Neuronal stem cell (in vitro differentiated cells): ENCODE measurements at regions not wholly inside any gene's neighbourhood (a gene's known extent, or its start where the extent isn't known, plus 50 kb on each side); places are given as distances from the start of the nearest gene placed in this dataset.

Experiments used
- DNase-seq: peaks from one replicate; pipeline ENCODE4 v3.0.0-alpha.2; 2013; ENCODE audit warnings: low spot score
- H2AFZ ChIP-seq: one replicate; pipeline ENCODE4 v1.6.1; 2013; ENCODE audit warnings: mild to moderate bottlenecking, low read length, inconsistent platforms
- H2AK5ac ChIP-seq: 2 replicates; pipeline ENCODE4 v1.6.1; 2013; ENCODE audit warnings: low read depth, mild to moderate bottlenecking, inconsistent platforms, low read length, moderate library complexity, mixed read lengths
- H2BK120ac ChIP-seq: 2 replicates; pipeline ENCODE4 v1.6.1; 2013; ENCODE audit warnings: low read depth, mild to moderate bottlenecking, inconsistent platforms, low read length, moderate library complexity, mixed read lengths
- H2BK12ac ChIP-seq: one replicate; pipeline ENCODE4 v1.6.1; 2013; ENCODE audit warnings: low read length, inconsistent platforms
- H2BK15ac ChIP-seq: 2 replicates; pipeline ENCODE4 v1.6.1; 2013; ENCODE audit warnings: mild to moderate bottlenecking, low read length, inconsistent platforms, mixed read lengths
- H2BK5ac ChIP-seq: one replicate; pipeline ENCODE4 v1.6.1; 2013; ENCODE audit warnings: inconsistent platforms, mild to moderate bottlenecking, low read length, moderate library complexity
- H3K14ac ChIP-seq: one replicate; pipeline ENCODE4 v1.6.1; 2013; ENCODE audit warnings: low read length, inconsistent platforms
- H3K18ac ChIP-seq: 2 replicates; pipeline ENCODE4 v1.6.1; 2013; ENCODE audit warnings: low read length, inconsistent platforms
- H3K23ac ChIP-seq: 2 replicates; pipeline ENCODE4 v1.6.1; 2013; ENCODE audit warnings: low read depth, mild to moderate bottlenecking, mixed read lengths, low read length, inconsistent platforms; ENCODE audit not compliant: poor library complexity
- H3K27ac ChIP-seq: replicated peaks from 3 replicates; pipeline ENCODE4 v1.5.1; 2013; ENCODE audit warnings: low read length, inconsistent platforms
- H3K27me3 ChIP-seq, 3 experiments: 2 replicates each; pipeline ENCODE4 v1.6.1; 2013; ENCODE audit warnings: low read length in 3 of 3, mild to moderate bottlenecking in 2 of 3, inconsistent platforms in 1 of 3, low read depth in 1 of 3, mixed read lengths in 1 of 3, moderate library complexity in 1 of 3; ENCODE audit not compliant: control insufficient read depth in 3 of 3, insufficient read depth in 3 of 3
- H3K36me3 ChIP-seq, 2 donors: replicated peaks in 1 of 2; 2 replicates each; pipeline ENCODE4 v1.6.1; 2013; ENCODE audit warnings: low read length in 2 of 2; ENCODE audit not compliant: control insufficient read depth in 2 of 2, insufficient read depth in 2 of 2
- H3K4ac ChIP-seq: 2 replicates; pipeline ENCODE4 v1.6.1; 2013; ENCODE audit warnings: inconsistent platforms, mild to moderate bottlenecking, low read length, moderate library complexity
- H3K4me1 ChIP-seq, 2 donors: 1 replicate in 1 of 2; 2 replicates in 1 of 2; pipeline ENCODE4 v1.6.1; 2013; ENCODE audit warnings: low read length in 2 of 2, low read depth in 1 of 2; ENCODE audit not compliant: control insufficient read depth in 2 of 2, insufficient read depth in 1 of 2
- H3K4me2 ChIP-seq: one replicate; pipeline ENCODE4 v1.6.1; 2013; ENCODE audit warnings: mild to moderate bottlenecking, low read length, inconsistent platforms; ENCODE audit not compliant: insufficient read depth, poor library complexity, severe bottlenecking
- H3K4me3 ChIP-seq, 2 donors: 2 replicates each; pipeline ENCODE4 v1.5.1; 2013; ENCODE audit warnings: low read length in 2 of 2, mild to moderate bottlenecking in 2 of 2, inconsistent platforms in 1 of 2, moderate library complexity in 1 of 2
- H3K79me1 ChIP-seq: one replicate; pipeline ENCODE4 v1.6.1; 2013; ENCODE audit warnings: low read depth, mild to moderate bottlenecking, inconsistent platforms, low read length, moderate library complexity
- H3K9ac ChIP-seq: one replicate; pipeline ENCODE4 v1.6.1; 2013; ENCODE audit warnings: mild to moderate bottlenecking, low read depth, low read length, inconsistent platforms; ENCODE audit not compliant: poor library complexity
- H3K9me3 ChIP-seq, 2 donors: replicated peaks in 1 of 2; 2 replicates each; pipeline versions ENCODE3 to v1.6.1; 2013; ENCODE audit warnings: low read length in 2 of 2, mild to moderate bottlenecking in 2 of 2, inconsistent platforms in 1 of 2, low read depth in 1 of 2, mixed read lengths in 1 of 2, moderate library complexity in 1 of 2; ENCODE audit not compliant: control insufficient read depth in 2 of 2, insufficient read depth in 1 of 2
- H4K8ac ChIP-seq: one replicate; pipeline ENCODE4 v1.6.1; 2013; ENCODE audit warnings: low read depth, mild to moderate bottlenecking, inconsistent platforms, low read length, moderate library complexity
- H4K91ac ChIP-seq: one replicate; pipeline ENCODE4 v1.6.1; 2013; ENCODE audit warnings: low read length, low read depth, mild to moderate bottlenecking, inconsistent platforms; ENCODE audit not compliant: poor library complexity
- WGBS, 2 donors: extraction: QIAGEN DNeasy Blood & Tissue Kit; methylation state at CpG; one replicate each; pipeline ENCODE4 v1.1.7; 2013; ENCODE audit warnings: missing lambda C conversion rate in 2 of 2, mixed read lengths in 1 of 2; ENCODE audit not compliant: insufficient read length in 2 of 2, insufficient replicate concordance in 1 of 2; ENCODE audit errors: extremely low coverage in 2 of 2; 5-methylcytosine and 5-hydroxymethylcytosine counted together

DNA sequence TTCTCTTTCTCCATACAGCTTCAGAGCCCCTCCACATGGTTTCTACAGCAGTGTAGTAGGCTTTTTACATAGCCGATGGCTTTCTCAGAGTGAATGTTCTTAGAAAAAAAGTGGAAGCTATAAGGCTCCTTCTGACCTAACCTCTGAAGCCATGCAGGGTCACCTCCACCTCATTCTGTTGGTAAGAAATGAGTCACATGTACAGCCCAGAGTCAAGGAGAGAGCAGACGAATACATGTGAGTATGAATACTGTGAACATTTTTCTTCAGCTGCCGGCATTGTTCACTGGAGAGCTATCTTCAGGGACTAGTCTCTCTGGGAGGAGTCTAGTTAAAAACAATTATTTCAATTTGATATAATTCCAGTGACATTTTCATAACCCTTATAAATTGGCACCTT, 68.2 kb upstream of the THRB start:
- no peak overlapping the region for H3K4ac ChIP-seq
- no peak overlapping the region for H3K9ac ChIP-seq
- no peaks in the 10 kb centered on the region for H3K36me3 ChIP-seq
- H3K9me3 ChIP-seq, result no peaks in the 10 kb centered on the region
- H2AK5ac ChIP-seq, result no peak overlapping the region
- no peak overlapping the region for H4K91ac ChIP-seq
- no peak overlapping the region for H2BK120ac ChIP-seq
- H3K27me3 ChIP-seq, result no peaks in the 10 kb centered on the region
- no peak for DNase-seq
- no peaks in the 10 kb centered on the region for H3K79me1 ChIP-seq
- no peak overlapping the region for H3K27ac ChIP-seq
- no peak overlapping the region for H3K23ac ChIP-seq
- WGBS, 2 donors, result no CpG with 5 or more reads among the region's 3 CpGs
- H2AFZ ChIP-seq, result no peak overlapping the region
- no peak overlapping the region for H3K4me3 ChIP-seq
- no peaks in the 10 kb centered on the region for H3K4me1 ChIP-seq
- no peak overlapping the region for H4K8ac ChIP-seq
- no peak overlapping the region for H3K18ac ChIP-seq
- no peak overlapping the region for H2BK12ac ChIP-seq
- H3K4me2 ChIP-seq, result no peak overlapping the region
- no peak overlapping the region for H3K14ac ChIP-seq
- no peak overlapping the region for H2BK5ac ChIP-seq
- H2BK15ac ChIP-seq, result no peak overlapping the region

DNA sequence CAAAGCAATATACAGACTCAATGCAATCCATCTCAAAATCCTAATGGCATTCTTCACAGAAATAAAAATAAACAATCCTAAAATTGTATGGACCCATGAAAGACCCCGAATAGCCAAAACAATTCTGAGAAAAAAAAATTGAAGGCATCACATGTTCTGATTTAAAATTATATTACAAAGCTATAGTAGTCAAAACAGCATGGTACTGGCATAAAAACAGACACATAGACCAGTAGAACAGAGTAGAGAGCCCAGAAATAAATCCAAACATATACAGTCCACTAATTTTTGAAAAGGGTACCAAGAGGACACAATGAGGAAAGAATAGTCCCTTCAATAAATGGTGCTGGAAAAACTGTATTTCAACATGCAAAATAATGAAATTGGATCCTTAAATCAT, 70.4 kb upstream of the THRB start:
- WGBS, 2 donors, result no CpG with 5 or more reads among the region's 1 CpG
- no peak overlapping the region for H2BK5ac ChIP-seq
- no peak overlapping the region for H4K8ac ChIP-seq
- no peaks in the 10 kb centered on the region for H3K4me1 ChIP-seq
- no peaks in the 10 kb centered on the region for H3K27me3 ChIP-seq
- H3K4me2 ChIP-seq, result no peak overlapping the region
- no peak overlapping the region for H2AK5ac ChIP-seq
- H4K91ac ChIP-seq, result no peak overlapping the region
- no peak overlapping the region for H2AFZ ChIP-seq
- no peak overlapping the region for H3K9ac ChIP-seq
- no peaks in the 10 kb centered on the region for H3K36me3 ChIP-seq
- H3K27ac ChIP-seq, result no peak overlapping the region
- no peak overlapping the region for H3K23ac ChIP-seq
- H2BK120ac ChIP-seq, result no peak overlapping the region
- H3K14ac ChIP-seq, result no peak overlapping the region
- no peak for DNase-seq
- no peak overlapping the region for H2BK15ac ChIP-seq
- no peak overlapping the region for H3K4ac ChIP-seq
- H3K79me1 ChIP-seq, result no peaks in the 10 kb centered on the region
- no peak overlapping the region for H3K18ac ChIP-seq
- no peak overlapping the region for H2BK12ac ChIP-seq
- H3K4me3 ChIP-seq, result no peak overlapping the region
- no peaks in the 10 kb centered on the region for H3K9me3 ChIP-seq

DNA sequence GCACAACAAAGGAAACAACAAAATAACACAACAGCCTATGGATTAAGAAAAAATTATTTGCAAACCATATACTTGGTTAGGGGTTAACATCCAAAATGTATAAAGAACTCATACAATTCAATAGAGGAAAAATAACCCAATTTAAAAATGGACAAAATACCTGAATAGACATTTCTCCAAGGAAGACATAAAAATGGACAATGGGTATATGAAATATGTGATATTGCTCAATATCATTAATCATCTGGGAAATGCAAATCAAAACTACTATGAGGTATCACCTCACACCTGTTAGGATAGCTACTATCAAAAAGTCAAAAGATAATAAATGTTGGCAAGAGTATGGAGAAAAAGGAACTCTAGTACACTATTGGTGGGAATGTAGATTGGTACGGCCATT, 71.0 kb upstream of the THRB start:
- Histone ChIP-seq H3K23ac (no peak overlapping the region), H2BK15ac (no peak overlapping the region), H2AK5ac (no peak overlapping the region), H3K9me3 (no peaks in the 10 kb centered on the region), H2BK5ac (no peak overlapping the region), H3K4ac (no peak overlapping the region), H4K8ac (no peak overlapping the region), H3K18ac (no peak overlapping the region), H3K79me1 (no peaks in the 10 kb centered on the region), H3K9ac (no peak overlapping the region), H2AFZ (no peak overlapping the region), H2BK120ac (no peak overlapping the region), H3K4me3 (no peak overlapping the region), H2BK12ac (no peak overlapping the region), H3K27me3 (no peaks in the 10 kb centered on the region), H3K36me3 (no peaks in the 10 kb centered on the region), H4K91ac (no peak overlapping the region), H3K4me2 (no peak overlapping the region), H3K14ac (no peak overlapping the region), H3K27ac (no peak overlapping the region), H3K4me1 (no peaks in the 10 kb centered on the region)
- WGBS, 2 donors, result no CpG with 5 or more reads among the region's 1 CpG
- DNase-seq, result no peak

DNA sequence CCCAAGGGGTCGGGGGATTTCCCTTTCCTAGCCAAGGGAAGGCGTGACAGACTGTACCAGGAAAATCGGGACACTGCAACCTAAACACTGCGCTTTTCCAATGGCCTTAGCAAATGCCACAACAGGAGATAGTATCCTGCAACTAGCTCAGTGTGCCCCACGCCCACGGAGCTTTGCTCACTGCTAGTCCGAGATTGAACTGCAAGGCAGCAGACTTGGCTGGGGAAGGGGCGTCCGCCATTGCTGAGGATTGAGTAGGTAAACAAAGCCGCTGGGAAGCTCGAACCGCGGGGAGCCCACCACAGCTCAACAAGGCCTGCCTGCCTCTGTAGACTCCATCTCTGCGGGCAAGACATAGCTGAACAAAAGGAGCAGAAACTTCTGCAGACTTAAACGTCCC, 72.3 kb upstream of the THRB start:
- Histone ChIP-seq H3K4me2 (no peak overlapping the region), H2BK120ac (no peak overlapping the region), H3K79me1 (no peaks in the 10 kb centered on the region), H2BK5ac (no peak overlapping the region), H3K4me1 (no peaks in the 10 kb centered on the region), H3K4me3 (no peak overlapping the region), H3K27me3 (no peaks in the 10 kb centered on the region), H3K27ac (no peak overlapping the region), H4K91ac (no peak overlapping the region), H2AFZ (no peak overlapping the region), H3K9ac (no peak overlapping the region), H3K4ac (no peak overlapping the region), H2AK5ac (no peak overlapping the region), H2BK12ac (no peak overlapping the region), H2BK15ac (no peak overlapping the region), H3K14ac (no peak overlapping the region), H3K36me3 (no peaks in the 10 kb centered on the region), H4K8ac (no peak overlapping the region), H3K18ac (no peak overlapping the region), H3K23ac (no peak overlapping the region), H3K9me3 (no peaks in the 10 kb centered on the region)
- DNase-seq, result no peak
- no CpG with 5 or more reads among the region's 15 CpGs for WGBS, 2 donors
